ENCODE measurements at regions not wholly inside any gene's neighbourhood (a gene's known extent, or its start where the extent isn't known, plus 50 kb on each side); places are given as distances from the start of the nearest gene placed in this dataset.

GRCh38 chr2:239507576-239508258 lies 106.9 kb upstream of the HDAC4 start:
- Histone ChIP-seq H3K4me1 (ENCODE audit: control insufficient read depth, insufficient read depth, low read length) (no peaks in the 10 kb centered on the region), H3K27ac (ENCODE audit: extremely low read depth, low read depth, low read length) (no peak overlapping the region), H3K4me3 (ENCODE audit: low read depth, low read length) (no peak overlapping the region), H3K9me3 (ENCODE audit: control insufficient read depth, insufficient read depth, low read depth, low read length) (no peaks in the 10 kb centered on the region), H3K36me3 (ENCODE audit: control insufficient read depth in 2 of 2, insufficient read depth in 1 of 2, low read length in 2 of 2) (no peaks in the 10 kb centered on the region)
- TF ChIP-seq INSM2 (tag by site-specific recombination; IDR thresholded peaks at IDR 0.05) (no peak), ZNF670 (tag by site-specific recombination; IDR thresholded peaks at IDR 0.05; ENCODE audit: low read depth) (no peak)
- POLR2A ChIA-PET, result no interaction called here
- CTCF ChIA-PET, result interaction anchor here (0.7 to 0.8 kb wide), 2 partner anchors 74 to 106 kb away, joined by 3 to 5 read pairs; no protein-coding TSS in a partner anchor

- ChIA-PET POLR2A (no interaction called here), CTCF (interaction anchor here (0.7 to 0.8 kb wide), 2 partner anchors 73 to 105 kb away, joined by 3 to 5 read pairs; no protein-coding TSS in a partner anchor)
- Histone ChIP-seq H3K9me3 (ENCODE audit: control insufficient read depth, insufficient read depth, low read depth, low read length) (no peaks in the 10 kb centered on the region), H3K36me3 (ENCODE audit: control insufficient read depth in 2 of 2, insufficient read depth in 1 of 2, low read length in 2 of 2) (no peaks in the 10 kb centered on the region), H3K4me1 (ENCODE audit: control insufficient read depth, insufficient read depth, low read length) (no peaks in the 10 kb centered on the region), H3K4me3 (ENCODE audit: low read depth, low read length) (no peak overlapping the region), H3K27ac (ENCODE audit: extremely low read depth, low read depth, low read length) (no peak overlapping the region)
- TF ChIP-seq ZBTB20 (tag by site-specific recombination; IDR thresholded peaks at IDR 0.05) (no peak), PRDM1 (tag by site-specific recombination; IDR thresholded peaks at IDR 0.05) (no peak), ZNF280D (tag by site-specific recombination; IDR thresholded peaks at IDR 0.05) (no peak), SALL2 (tag by site-specific recombination; IDR thresholded peaks at IDR 0.05; ENCODE audit: borderline replicate concordance) (no peak), ZNF214 (tag by site-specific recombination; IDR thresholded peaks at IDR 0.05; ENCODE audit: borderline replicate concordance) (no peak), ZNF747 (tag by site-specific recombination; IDR thresholded peaks at IDR 0.05) (no peak), ZNF140 (tag by site-specific recombination; IDR thresholded peaks at IDR 0.05) (no peak), ZNF777 (tag by site-specific recombination; IDR thresholded peaks at IDR 0.05; ENCODE audit: borderline replicate concordance) (no peak), ZNF529 (tag by site-specific recombination; IDR thresholded peaks at IDR 0.05; ENCODE audit: insufficient replicate concordance) (no peak), ZNF202 (tag by site-specific recombination; IDR thresholded peaks at IDR 0.05; ENCODE audit: borderline replicate concordance) (no peak)
- TF ChIP-seq, protein P1, sequence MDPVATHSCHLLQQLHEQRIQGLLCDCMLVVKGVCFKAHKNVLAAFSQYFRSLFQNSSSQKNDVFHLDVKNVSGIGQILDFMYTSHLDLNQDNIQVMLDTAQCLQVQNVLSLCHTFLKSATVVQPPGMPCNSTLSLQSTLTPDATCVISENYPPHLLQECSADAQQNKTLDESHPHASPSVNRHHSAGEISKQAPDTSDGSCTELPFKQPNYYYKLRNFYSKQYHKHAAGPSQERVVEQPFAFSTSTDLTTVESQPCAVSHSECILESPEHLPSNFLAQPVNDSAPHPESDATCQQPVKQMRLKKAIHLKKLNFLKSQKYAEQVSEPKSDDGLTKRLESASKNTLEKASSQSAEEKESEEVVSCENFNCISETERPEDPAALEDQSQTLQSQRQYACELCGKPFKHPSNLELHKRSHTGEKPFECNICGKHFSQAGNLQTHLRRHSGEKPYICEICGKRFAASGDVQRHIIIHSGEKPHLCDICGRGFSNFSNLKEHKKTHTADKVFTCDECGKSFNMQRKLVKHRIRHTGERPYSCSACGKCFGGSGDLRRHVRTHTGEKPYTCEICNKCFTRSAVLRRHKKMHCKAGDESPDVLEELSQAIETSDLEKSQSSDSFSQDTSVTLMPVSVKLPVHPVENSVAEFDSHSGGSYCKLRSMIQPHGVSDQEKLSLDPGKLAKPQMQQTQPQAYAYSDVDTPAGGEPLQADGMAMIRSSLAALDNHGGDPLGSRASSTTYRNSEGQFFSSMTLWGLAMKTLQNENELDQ (tag by site-specific recombination; IDR thresholded peaks at IDR 0.05; ENCODE audit: low read depth), result no peak
Observed at GRCh38 chr2:239506961-239507360, 106.1 kb upstream of the HDAC4 start.

All from HEK293 (cell line).